PC-9 (cell line): ENCODE measurements at regions not wholly inside any gene's neighbourhood (a gene's known extent, or its start where the extent isn't known, plus 50 kb on each side); places are given as distances from the start of the nearest gene placed in this dataset.

ENCODE experiments used
- CTCF ChIP-seq: fragments of 200-600 bp; sonication (generic); conservative IDR thresholded peaks from 2 replicates; pipeline ENCODE4 v1.6.1; 2017; ENCODE audit warnings: mixed run types, antibody characterized with exemption, mild to moderate bottlenecking, moderate library complexity
- EZH2 ChIP-seq: fragments of 200-600 bp; sonication (generic); IDR thresholded peaks from 2 replicates; pipeline ENCODE4 v1.8.0; 2017; ENCODE audit warnings: antibody characterized with exemption, low read depth

DNA sequence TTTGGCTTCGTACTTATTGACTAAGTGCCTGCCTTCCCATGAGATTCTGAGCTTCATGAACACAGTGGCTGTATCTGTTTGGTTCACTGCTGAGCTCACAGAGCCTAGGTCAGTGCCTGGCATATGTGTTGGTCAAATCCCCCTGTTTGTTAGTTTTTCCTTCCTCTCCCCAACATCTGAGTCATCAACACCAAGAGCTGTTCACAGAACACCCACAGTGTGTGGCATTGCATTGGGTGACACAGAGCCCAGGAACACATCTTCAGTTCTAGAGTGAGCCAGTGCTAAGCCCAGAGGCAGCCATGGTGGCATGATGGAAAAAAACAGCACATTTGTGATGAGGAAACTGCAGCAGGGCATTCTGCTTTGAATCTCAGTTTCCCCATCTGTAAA is 294.6 kb downstream of the SEC61B start:
- no peak for TF ChIP-seq CTCF
- TF ChIP-seq EZH2: no peak
